T-helper 1 cell treated with Interleukin-12 subunit alpha and Interleukin-12 subunit beta and Interleukin-4 antibody, amounts not matched to agents 30 ng/mL and 1 ng/mL, for 36 hours (primary cell): ENCODE measurements at regions not wholly inside any gene's neighbourhood (a gene's known extent, or its start where the extent isn't known, plus 50 kb on each side); places are given as distances from the start of the nearest gene placed in this dataset.
"Not testable (repeated sequence)": the region's sequence is repeated elsewhere in the genome, so short reads cannot be mapped to it uniquely, and the experiment has no call there.

ENCODE experiments used
- intact Hi-C: fragments of 100-400 bp; cut with micrococcal nuclease; formaldehyde crosslinking; loops from one replicate; pipeline ENCODE4 v1.15.1; 2024

GRCh38 chr11:67779189-67779875 lies 104.9 kb upstream of the ALDH3B2 start:
- intact Hi-C loops, result not testable (repeated sequence)

- intact Hi-C loops, result no loop called here
These were observed 102.6 kb upstream of the ALDH3B2 start for GRCh38 chr11:67776852-67777520.

- intact Hi-C loops, result not testable (repeated sequence)
These were observed 99.8 kb upstream of the ALDH3B2 start for GRCh38 chr11:67774175-67774574.

- intact Hi-C loops, result not testable (repeated sequence)
These were observed 93.7 kb upstream of the ALDH3B2 start for GRCh38 chr11:67768001-67768730.

- intact Hi-C loops, result not testable (repeated sequence)
These were observed 86.8 kb upstream of the ALDH3B2 start for GRCh38 chr11:67761211-67761610.

GRCh38 chr11:67759321-67759720 lies 84.9 kb upstream of the ALDH3B2 start:
- intact Hi-C loops, result not testable (repeated sequence)

GRCh38 chr11:67758467-67758866 lies 84.0 kb upstream of the ALDH3B2 start:
- intact Hi-C loops, result not testable (repeated sequence)

- intact Hi-C loops, result not testable (repeated sequence)
These were observed 83.6 kb upstream of the ALDH3B2 start for GRCh38 chr11:67758009-67758408.

GRCh38 chr11:67753820-67754219 lies 79.4 kb upstream of the ALDH3B2 start:
- intact Hi-C loops, result not testable (repeated sequence)

- intact Hi-C loops, result no loop called here
These were observed 70.8 kb upstream of the ALDH3B2 start for GRCh38 chr11:67745181-67745726.

- intact Hi-C loops, result not testable (repeated sequence)
These were observed 69.8 kb upstream of the ALDH3B2 start for GRCh38 chr11:67744231-67744630.

- intact Hi-C loops, result not testable (repeated sequence)
These were observed 63.8 kb upstream of the ALDH3B2 start for GRCh38 chr11:67738231-67738630.

- intact Hi-C loops, result not testable (repeated sequence)
These were observed 63.2 kb upstream of the ALDH3B2 start for GRCh38 chr11:67737562-67738080.

GRCh38 chr11:67732045-67732787 lies 57.8 kb upstream of the ALDH3B2 start:
- intact Hi-C loops, result no loop called here

- intact Hi-C loops, result no loop called here
These were observed 57.2 kb upstream of the ALDH3B2 start for GRCh38 chr11:67731583-67731982.

- intact Hi-C loops, result not testable (repeated sequence)
These were observed 53.7 kb upstream of the ALDH3B2 start for GRCh38 chr11:67728163-67728571.

GRCh38 chr11:67727066-67728040 lies 52.9 kb upstream of the ALDH3B2 start:
- intact Hi-C loops, result not testable (repeated sequence)
